ENCODE measurements at regions not wholly inside any gene's neighbourhood (a gene's known extent, or its start where the extent isn't known, plus 50 kb on each side); places are given as distances from the start of the nearest gene placed in this dataset.

GRCh38 chr4:30929649-30930048 lies 209.5 kb downstream of the PCDH7 start:
- TF ChIP-seq TEAD4 (IDR thresholded peaks at IDR 0.05; ENCODE audit: low read depth, low read length) (no peak), RFX5 (IDR thresholded peaks at IDR 0.05; ENCODE audit: borderline replicate concordance, low read depth, low read length) (no peak), ASH2L (IDR thresholded peaks at IDR 0.05; ENCODE audit: low read length) (no peak), HDAC2 (IDR thresholded peaks at IDR 0.05; ENCODE audit: borderline replicate concordance in 1 of 2, low read depth in 2 of 2, low read length in 2 of 2) (no peak)

More at GRCh38 chr4:30929649-30930048, 209.5 kb downstream of the PCDH7 start:
- Histone ChIP-seq H4K20me1 (replicated peaks in 1 of 2; ENCODE audit: control insufficient read depth in 1 of 2, insufficient read depth in 2 of 2, low read length in 2 of 2) (no peaks in the 10 kb centered on the region), H3K14ac (ENCODE audit: insufficient read length) (no peak overlapping the region), H3K79me2 (ENCODE audit: control insufficient read depth in 1 of 2, insufficient read depth in 2 of 2, low read length in 2 of 2) (no peaks in the 10 kb centered on the region), H3K56ac (replicated peaks; ENCODE audit: insufficient read length, low read depth, low read length) (no peak overlapping the region), H4K8ac (ENCODE audit: extremely low read depth, insufficient read depth, low read length) (no peak overlapping the region), H2BK120ac (replicated peaks; ENCODE audit: low read depth, low read length) (no peak overlapping the region), H2BK15ac (ENCODE audit: low read length) (no peak overlapping the region), H3K4me2 (ENCODE audit: insufficient read depth in 1 of 2, low read depth in 2 of 2, low read length in 2 of 2) (no peak overlapping the region), H2AK5ac (ENCODE audit: low read depth, low read length) (no peak overlapping the region), H3K79me1 (ENCODE audit: low read depth, low read length) (no peaks in the 10 kb centered on the region), H3K18ac (ENCODE audit: extremely low read depth, low read length) (no peak overlapping the region; the same call in 1 of the 2 replicates), H4K91ac (replicated peaks; ENCODE audit: insufficient read length, low read length) (no peak overlapping the region), H4K5ac (ENCODE audit: insufficient read length, low read depth, low read length) (no peak overlapping the region), H2AFZ (ENCODE audit: low read length) (no peak overlapping the region), H3K4me1 (replicated peaks in 1 of 4; ENCODE audit: control insufficient read depth in 3 of 4, insufficient read depth in 4 of 4, low read length in 3 of 4) (peaks cover 0 to 4% (median 2%) of the 10 kb centered on the region in 4 experiments; a peak in 2 of 7 replicates), H3K27me3 (replicated peaks in 1 of 4; ENCODE audit: control insufficient read depth in 3 of 4, extremely low read depth in 1 of 4, insufficient read depth in 3 of 4, low read length in 3 of 4) (no peaks in the 10 kb centered on the region), H3K9ac (replicated peaks in 1 of 4; ENCODE audit: extremely low read depth in 1 of 4, low read depth in 3 of 4, low read length in 3 of 4) (no peak overlapping the region), H2BK5ac (ENCODE audit: low read depth, low read length) (no peak overlapping the region), H3K27ac (ENCODE audit: low read depth, low read length) (no peak overlapping the region), H3K4me3 (ENCODE audit: extremely low read depth in 1 of 4, insufficient read depth in 2 of 4, low read depth in 3 of 4, low read length in 4 of 4) (no peak overlapping the region), H3K23me2 (ENCODE audit: low read depth, low read length) (no peaks in the 10 kb centered on the region), H2BK12ac (ENCODE audit: low read depth, low read length) (no peak overlapping the region), H3K4ac (replicated peaks; ENCODE audit: insufficient read length, low read depth, low read length) (no peak overlapping the region), H2BK20ac (ENCODE audit: low read length) (no peak overlapping the region), H3K23ac (ENCODE audit: insufficient read length) (no peak overlapping the region), H3K36me3 (ENCODE audit: control insufficient read depth in 2 of 4, insufficient read depth in 4 of 4, low read length in 3 of 4) (no peaks in the 10 kb centered on the region), H3K9me3 (ENCODE audit: insufficient read depth in 2 of 2, low read depth in 1 of 2, low read length in 1 of 2) (no peaks in the 10 kb centered on the region)
- ChIA-PET POLR2A (ENCODE audit: partially characterized antibody) (no interaction called here), CTCF (ENCODE audit: partially characterized antibody) (no interaction called here)
- FAIRE-seq (no peak), DNase-seq (ENCODE audit: low read depth in 1 of 2, low spot score in 2 of 2) (no peak)
- WGBS, 2 experiments (ENCODE audit: extremely low coverage in 1 of 2, insufficient coverage in 1 of 2, insufficient read length in 1 of 2, insufficient replicate concordance in 2 of 2, low coverage in 1 of 2, low lambda C conversion rate in 2 of 2, missing lambda C conversion rate in 1 of 2): 85% methylated on average over 2 of the region's 2 CpGs; no CpG with 5 or more reads in 1 of the 2 experiments
